Osteoblast (primary cell): ENCODE measurements at regions not wholly inside any gene's neighbourhood (a gene's known extent, or its start where the extent isn't known, plus 50 kb on each side); places are given as distances from the start of the nearest gene placed in this dataset.
"Not testable (repeated sequence)": the region's sequence is repeated elsewhere in the genome, so short reads cannot be mapped to it uniquely, and the experiment has no call there.

ENCODE experiments used
- DNase-seq: peaks from one replicate; pipeline ENCODE4 v3.0.0; 2011; ENCODE audit warnings: low spot score, mixed read lengths; ENCODE audit not compliant: insufficient read length; ENCODE audit errors: missing footprints
- H2AFZ ChIP-seq: 2 replicates; pipeline ENCODE4 v1.6.0; 2011; ENCODE audit warnings: mild to moderate bottlenecking, low read length
- H3K27ac ChIP-seq: 2 replicates; pipeline ENCODE4 v1.5.1; 2011; ENCODE audit warnings: mild to moderate bottlenecking, low read depth, low read length, moderate library complexity
- H3K27me3 ChIP-seq: 2 replicates; pipeline ENCODE4 v1.6.0; 2012; ENCODE audit warnings: mild to moderate bottlenecking, control low read depth, inconsistent platforms, low read length, moderate library complexity; ENCODE audit not compliant: insufficient read depth
- H3K36me3 ChIP-seq: 2 replicates; pipeline ENCODE4 v1.5.1; 2011; ENCODE audit warnings: mild to moderate bottlenecking, low read length, control low read depth, moderate library complexity; ENCODE audit not compliant: insufficient read depth
- H3K4me1 ChIP-seq: 2 replicates; pipeline ENCODE4 v1.5.1; 2011; ENCODE audit warnings: mild to moderate bottlenecking, low read length, control low read depth, moderate library complexity; ENCODE audit not compliant: insufficient read depth
- H3K4me2 ChIP-seq: 2 replicates; pipeline ENCODE4 v1.6.0; 2011; ENCODE audit warnings: mild to moderate bottlenecking, low read length; ENCODE audit not compliant: insufficient read depth
- H3K4me3 ChIP-seq: fragments of 200-600 bp; sonication (generic); 3 replicates; pipeline ENCODE4 v1.5.1; 2012; ENCODE audit warnings: mild to moderate bottlenecking, low read length, inconsistent platforms; ENCODE audit not compliant: insufficient read depth
- H3K79me2 ChIP-seq: 2 replicates; pipeline ENCODE4 v1.6.0; 2012; ENCODE audit warnings: mild to moderate bottlenecking, low read length, control low read depth, inconsistent platforms; ENCODE audit not compliant: insufficient read depth
- H3K9me3 ChIP-seq: 2 replicates; pipeline ENCODE4 v1.5.1; 2011; ENCODE audit warnings: low read depth, low read length, control low read depth
- H4K20me1 ChIP-seq: 2 replicates; pipeline ENCODE4 v1.6.0; 2012; ENCODE audit warnings: mild to moderate bottlenecking, low read length, control low read depth; ENCODE audit not compliant: insufficient read depth
- CTCF ChIP-seq: IDR thresholded peaks from 2 replicates; pipeline ENCODE4 v1.5.1; 2011; ENCODE audit warnings: mild to moderate bottlenecking, low read depth, low read length, moderate library complexity; ENCODE audit errors: extremely low read depth

GRCh38 chr4:145271194-145271593 is 90.8 kb upstream of the OTUD4 start:
- Histone ChIP-seq H3K27me3 (no peaks in the 10 kb centered on the region), H3K4me2 (no peak overlapping the region), H3K9me3 (no peaks in the 10 kb centered on the region), H3K79me2 (no peaks in the 10 kb centered on the region), H3K36me3 (no peaks in the 10 kb centered on the region), H3K27ac (no peak overlapping the region), H3K4me1 (no peaks in the 10 kb centered on the region), H4K20me1 (no peaks in the 10 kb centered on the region), H2AFZ (no peak overlapping the region), H3K4me3 (no peak overlapping the region)
- TF ChIP-seq CTCF, result no peak
- DNase-seq, result no peak

- DNase-seq, result no peak
- H3K4me1 ChIP-seq, result no peaks in the 10 kb centered on the region
- no peaks in the 10 kb centered on the region for H3K27me3 ChIP-seq
- no peak overlapping the region for H3K27ac ChIP-seq
- H3K9me3 ChIP-seq, result no peaks in the 10 kb centered on the region
- no peak overlapping the region for H3K4me2 ChIP-seq
- no peak overlapping the region for H2AFZ ChIP-seq
- no peaks in the 10 kb centered on the region for H3K79me2 ChIP-seq
- no peak overlapping the region for H3K4me3 ChIP-seq
- no peaks in the 10 kb centered on the region for H3K36me3 ChIP-seq
- no peak for TF ChIP-seq CTCF
- H4K20me1 ChIP-seq, result no peaks in the 10 kb centered on the region
These were observed 86.5 kb upstream of the OTUD4 start for GRCh38 chr4:145266881-145267280.

- Histone ChIP-seq H3K79me2 (no peaks in the 10 kb centered on the region), H3K9me3 (no peaks in the 10 kb centered on the region), H2AFZ (no peak overlapping the region), H3K36me3 (no peaks in the 10 kb centered on the region), H3K4me1 (no peaks in the 10 kb centered on the region), H4K20me1 (no peaks in the 10 kb centered on the region), H3K4me2 (no peak overlapping the region), H3K27ac (no peak overlapping the region), H3K4me3 (no peak overlapping the region), H3K27me3 (no peaks in the 10 kb centered on the region)
- TF ChIP-seq CTCF, result no peak
- DNase-seq, result no peak
These were observed 79.7 kb upstream of the OTUD4 start for GRCh38 chr4:145260091-145260490.

- H3K27me3 ChIP-seq, H2AFZ ChIP-seq, H3K79me2 ChIP-seq, H3K4me1 ChIP-seq, H3K36me3 ChIP-seq, H3K27ac ChIP-seq, H4K20me1 ChIP-seq, H3K9me3 ChIP-seq, H3K4me2 ChIP-seq, H3K4me3 ChIP-seq, DNase-seq: not testable (repeated sequence)
These were observed 74.9 kb upstream of the OTUD4 start for GRCh38 chr4:145255311-145255710.

GRCh38 chr4:145252190-145252589 is 71.8 kb upstream of the OTUD4 start:
- Histone ChIP-seq H3K4me2 (no peak overlapping the region), H3K27ac (no peak overlapping the region), H3K79me2 (no peaks in the 10 kb centered on the region), H3K4me3 (no peak overlapping the region), H3K9me3 (no peaks in the 10 kb centered on the region), H3K4me1 (no peaks in the 10 kb centered on the region), H3K36me3 (no peaks in the 10 kb centered on the region), H2AFZ (no peak overlapping the region), H4K20me1 (no peaks in the 10 kb centered on the region), H3K27me3 (peaks cover 23% of the 10 kb centered on the region)
- TF ChIP-seq CTCF, result no peak
- DNase-seq, result no peak
